ENCODE measurements at regions not wholly inside any gene's neighbourhood (a gene's known extent, or its start where the extent isn't known, plus 50 kb on each side); places are given as distances from the start of the nearest gene placed in this dataset.

DNA sequence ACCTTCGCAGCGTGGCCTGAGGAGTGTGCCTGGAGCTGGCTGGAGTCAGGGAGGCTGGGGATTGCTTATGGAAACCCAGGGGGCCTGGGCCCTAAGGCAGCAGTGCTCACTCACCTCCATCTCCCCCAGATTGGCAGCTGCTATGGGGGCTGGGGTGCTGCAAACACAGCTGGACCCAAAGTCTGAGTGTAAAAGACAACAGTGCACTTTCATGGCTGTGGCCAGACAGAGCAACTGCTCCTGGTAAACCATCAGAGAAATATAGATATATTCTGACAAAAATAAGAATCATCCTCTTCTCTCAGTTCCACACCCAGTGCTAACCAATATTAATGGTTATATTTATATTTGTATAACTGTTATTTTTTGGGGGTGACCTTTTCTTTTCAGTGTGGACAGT lies 123.9 kb downstream of the TENT4A start:
- Histone ChIP-seq H3K9ac (ENCODE audit: low read depth, low read length) (no peak overlapping the region), H3K36me3 (ENCODE audit: insufficient read depth, low read length) (no peaks in the 10 kb centered on the region), H3K27me3 (ENCODE audit: control insufficient read depth, insufficient read depth, low read length) (peaks cover 9% of the 10 kb centered on the region), H3K4me1 (ENCODE audit: control insufficient read depth, insufficient read depth, low read length) (peaks cover 11% of the 10 kb centered on the region), H3K4me2 (ENCODE audit: low read length) (no peak overlapping the region), H3K9me3 (replicated peaks; ENCODE audit: low read length) (no peaks in the 10 kb centered on the region), H3K4me3 (ENCODE audit: low read length) (no peak overlapping the region)

DNA sequence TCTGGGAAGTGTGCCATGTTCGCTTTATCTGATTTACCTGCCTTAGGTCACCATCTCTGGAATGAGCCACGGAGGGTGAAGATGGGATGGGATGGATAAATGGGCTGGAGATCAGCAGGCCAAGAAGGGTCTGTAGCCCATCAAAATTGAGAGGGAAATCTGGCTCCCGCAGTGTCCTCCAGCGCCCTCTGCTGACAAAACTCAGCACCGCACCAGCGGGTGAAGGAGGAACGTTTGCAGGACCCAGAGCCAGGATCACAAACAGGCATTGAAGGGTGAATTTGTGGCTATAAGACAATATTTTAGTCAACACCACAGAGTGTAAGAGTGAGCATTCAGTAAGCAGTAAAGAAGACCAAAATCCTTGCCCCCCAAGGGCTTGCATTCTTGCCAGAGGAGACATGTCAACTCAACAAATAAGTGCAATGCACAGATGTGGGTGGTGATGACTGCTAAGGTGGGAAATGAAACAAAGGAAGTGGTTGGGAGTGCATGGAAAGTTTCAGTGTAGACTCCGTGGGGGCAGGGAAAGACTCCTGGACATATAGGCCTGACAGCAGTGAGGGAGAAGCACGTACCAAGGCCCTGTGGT lies 124.4 kb downstream of the TENT4A start:
- no peaks in the 10 kb centered on the region for H3K36me3 ChIP-seq (ENCODE audit: insufficient read depth, low read length)
- no peak overlapping the region for H3K4me2 ChIP-seq (ENCODE audit: low read length)
- H3K9me3 ChIP-seq (replicated peaks; ENCODE audit: low read length), result no peaks in the 10 kb centered on the region
- peaks cover 7% of the 10 kb centered on the region for H3K4me1 ChIP-seq (ENCODE audit: control insufficient read depth, insufficient read depth, low read length)
- peaks cover 9% of the 10 kb centered on the region for H3K27me3 ChIP-seq (ENCODE audit: control insufficient read depth, insufficient read depth, low read length)
- H3K9ac ChIP-seq (ENCODE audit: low read depth, low read length), result no peak overlapping the region
- no peak overlapping the region for H3K4me3 ChIP-seq (ENCODE audit: low read length)

GRCh38 chr5:6838736-6839135 lies 125.5 kb downstream of the TENT4A start:
- Histone ChIP-seq H3K4me1 (ENCODE audit: control insufficient read depth, insufficient read depth, low read length) (peaks cover under 1% of the 10 kb centered on the region), H3K4me3 (ENCODE audit: low read length) (no peak overlapping the region)

GRCh38 chr5:6840136-6840793 lies 127.0 kb downstream of the TENT4A start:
- Histone ChIP-seq H3K36me3 (ENCODE audit: insufficient read depth, low read length) (no peaks in the 10 kb centered on the region), H3K9ac (ENCODE audit: low read depth, low read length) (no peak overlapping the region), H3K27me3 (ENCODE audit: control insufficient read depth, insufficient read depth, low read length) (peaks cover 17% of the 10 kb centered on the region), H3K4me2 (ENCODE audit: low read length) (no peak overlapping the region), H3K9me3 (replicated peaks; ENCODE audit: low read length) (no peaks in the 10 kb centered on the region), H3K4me1 (ENCODE audit: control insufficient read depth, insufficient read depth, low read length) (no peaks in the 10 kb centered on the region), H3K4me3 (ENCODE audit: low read length) (no peak overlapping the region)

More at GRCh38 chr5:6838736-6839135, 125.5 kb downstream of the TENT4A start:
- Histone ChIP-seq H3K36me3 (ENCODE audit: insufficient read depth, low read length) (no peaks in the 10 kb centered on the region), H3K4me2 (ENCODE audit: low read length) (no peak overlapping the region), H3K27me3 (ENCODE audit: control insufficient read depth, insufficient read depth, low read length) (peaks cover 9% of the 10 kb centered on the region), H3K9me3 (replicated peaks; ENCODE audit: low read length) (no peaks in the 10 kb centered on the region), H3K9ac (ENCODE audit: low read depth, low read length) (no peak overlapping the region)

GRCh38 chr5:6843335-6843734 lies 130.1 kb downstream of the TENT4A start:
- Histone ChIP-seq H3K4me2 (ENCODE audit: low read length) (no peak overlapping the region), H3K9me3 (replicated peaks; ENCODE audit: low read length) (no peaks in the 10 kb centered on the region), H3K4me1 (ENCODE audit: control insufficient read depth, insufficient read depth, low read length) (no peaks in the 10 kb centered on the region), H3K27me3 (ENCODE audit: control insufficient read depth, insufficient read depth, low read length) (peaks cover 17% of the 10 kb centered on the region), H3K4me3 (ENCODE audit: low read length) (no peak overlapping the region), H3K9ac (ENCODE audit: low read depth, low read length) (no peak overlapping the region), H3K36me3 (ENCODE audit: insufficient read depth, low read length) (no peaks in the 10 kb centered on the region)

DNA sequence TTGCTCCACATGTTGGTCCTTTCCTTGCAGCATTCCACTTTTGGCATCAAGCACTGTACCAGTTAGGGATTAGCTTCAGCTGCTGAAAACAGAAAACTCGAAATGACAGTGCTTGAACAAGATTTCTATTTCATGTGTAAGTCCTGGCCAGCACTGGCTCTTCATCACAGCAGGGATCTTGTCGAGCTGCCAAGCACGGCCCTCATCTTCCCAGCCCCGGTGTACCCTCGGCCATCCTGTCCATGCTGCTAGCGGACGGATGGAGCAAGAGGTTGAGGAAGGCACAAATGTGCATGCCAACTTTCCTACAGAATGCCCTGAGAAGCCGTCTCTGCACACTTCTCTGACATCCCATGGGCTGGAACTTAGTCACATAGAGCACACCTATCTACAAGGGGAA lies 130.6 kb downstream of the TENT4A start:
- no peaks in the 10 kb centered on the region for H3K4me1 ChIP-seq (ENCODE audit: control insufficient read depth, insufficient read depth, low read length)
- no peak overlapping the region for H3K4me2 ChIP-seq (ENCODE audit: low read length)
- H3K9me3 ChIP-seq (replicated peaks; ENCODE audit: low read length), result no peaks in the 10 kb centered on the region
- H3K9ac ChIP-seq (ENCODE audit: low read depth, low read length), result no peak overlapping the region
- no peak overlapping the region for H3K4me3 ChIP-seq (ENCODE audit: low read length)
- no peaks in the 10 kb centered on the region for H3K36me3 ChIP-seq (ENCODE audit: insufficient read depth, low read length)
- H3K27me3 ChIP-seq (ENCODE audit: control insufficient read depth, insufficient read depth, low read length), result peaks cover 17% of the 10 kb centered on the region

DNA sequence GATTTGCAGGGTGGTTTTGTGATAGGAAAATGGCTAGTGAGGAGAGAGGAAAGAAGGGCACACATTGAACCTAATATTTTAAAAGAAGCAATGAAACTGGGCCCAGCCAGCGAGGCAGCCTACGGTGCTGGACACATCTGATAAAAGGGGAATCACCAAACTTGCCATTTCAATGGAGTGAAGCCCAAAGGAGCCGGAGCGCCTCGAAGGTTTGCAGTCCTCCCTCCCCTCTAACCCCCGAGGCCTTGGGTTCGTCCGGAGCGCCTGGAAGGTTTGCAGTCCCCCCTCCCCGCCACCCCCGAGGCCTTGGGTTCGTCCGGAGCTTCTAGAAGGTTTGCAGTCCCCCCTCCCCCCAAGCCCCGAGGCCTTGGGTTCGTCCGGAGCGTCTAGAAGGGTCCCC lies 132.6 kb downstream of the TENT4A start:
- H3K4me3 ChIP-seq (ENCODE audit: low read length), result no peak overlapping the region
- no peaks in the 10 kb centered on the region for H3K9me3 ChIP-seq (replicated peaks; ENCODE audit: low read length)
- H3K4me2 ChIP-seq (ENCODE audit: low read length), result no peak overlapping the region
- no peak overlapping the region for H3K9ac ChIP-seq (ENCODE audit: low read depth, low read length)
- no peaks in the 10 kb centered on the region for H3K4me1 ChIP-seq (ENCODE audit: control insufficient read depth, insufficient read depth, low read length)
- no peaks in the 10 kb centered on the region for H3K36me3 ChIP-seq (ENCODE audit: insufficient read depth, low read length)
- peaks cover 8% of the 10 kb centered on the region for H3K27me3 ChIP-seq (ENCODE audit: control insufficient read depth, insufficient read depth, low read length)

- H3K9ac ChIP-seq (ENCODE audit: low read depth, low read length), result no peak overlapping the region
- no peak overlapping the region for H3K4me3 ChIP-seq (ENCODE audit: low read length)
- no peaks in the 10 kb centered on the region for H3K36me3 ChIP-seq (ENCODE audit: insufficient read depth, low read length)
- H3K4me2 ChIP-seq (ENCODE audit: low read length), result no peak overlapping the region
- H3K4me1 ChIP-seq (ENCODE audit: control insufficient read depth, insufficient read depth, low read length), result no peaks in the 10 kb centered on the region
- H3K9me3 ChIP-seq (replicated peaks; ENCODE audit: low read length), result no peaks in the 10 kb centered on the region
- peaks cover 8% of the 10 kb centered on the region for H3K27me3 ChIP-seq (ENCODE audit: control insufficient read depth, insufficient read depth, low read length)
Measured at GRCh38 chr5:6847870-6848269, 134.6 kb downstream of the TENT4A start.

- no peaks in the 10 kb centered on the region for H3K36me3 ChIP-seq (ENCODE audit: insufficient read depth, low read length)
- H3K9me3 ChIP-seq (replicated peaks; ENCODE audit: low read length), result no peaks in the 10 kb centered on the region
- H3K4me2 ChIP-seq (ENCODE audit: low read length), result no peak overlapping the region
- peaks cover 4% of the 10 kb centered on the region for H3K27me3 ChIP-seq (ENCODE audit: control insufficient read depth, insufficient read depth, low read length)
- H3K9ac ChIP-seq (ENCODE audit: low read depth, low read length), result no peak overlapping the region
- H3K4me1 ChIP-seq (ENCODE audit: control insufficient read depth, insufficient read depth, low read length), result no peaks in the 10 kb centered on the region
- H3K4me3 ChIP-seq (ENCODE audit: low read length), result no peak overlapping the region
Measured at GRCh38 chr5:6849316-6850105, 136.3 kb downstream of the TENT4A start.

- Histone ChIP-seq H3K4me1 (ENCODE audit: control insufficient read depth, insufficient read depth, low read length) (no peaks in the 10 kb centered on the region), H3K27me3 (ENCODE audit: control insufficient read depth, insufficient read depth, low read length) (no peaks in the 10 kb centered on the region), H3K9ac (ENCODE audit: low read depth, low read length) (no peak overlapping the region), H3K4me3 (ENCODE audit: low read length) (no peak overlapping the region), H3K36me3 (ENCODE audit: insufficient read depth, low read length) (no peaks in the 10 kb centered on the region), H3K9me3 (replicated peaks; ENCODE audit: low read length) (no peaks in the 10 kb centered on the region), H3K4me2 (ENCODE audit: low read length) (no peak overlapping the region)
Measured at GRCh38 chr5:6850106-6850432, 136.8 kb downstream of the TENT4A start.

- Histone ChIP-seq H3K4me2 (ENCODE audit: low read length) (no peak overlapping the region), H3K9ac (ENCODE audit: low read depth, low read length) (no peak overlapping the region), H3K36me3 (ENCODE audit: insufficient read depth, low read length) (no peaks in the 10 kb centered on the region), H3K27me3 (ENCODE audit: control insufficient read depth, insufficient read depth, low read length) (no peaks in the 10 kb centered on the region), H3K9me3 (replicated peaks; ENCODE audit: low read length) (no peaks in the 10 kb centered on the region), H3K4me1 (ENCODE audit: control insufficient read depth, insufficient read depth, low read length) (no peaks in the 10 kb centered on the region), H3K4me3 (ENCODE audit: low read length) (no peak overlapping the region)
Measured at GRCh38 chr5:6856653-6857052, 143.4 kb downstream of the TENT4A start.
